PFSK-1 (cell line): ENCODE measurements at regions not wholly inside any gene's neighbourhood (a gene's known extent, or its start where the extent isn't known, plus 50 kb on each side); places are given as distances from the start of the nearest gene placed in this dataset.

Source experiments
- FOXP2 ChIP-seq: optimal IDR thresholded peaks from 2 replicates; pipeline ENCODE3; 2011; ENCODE audit warnings: borderline replicate concordance, control low read depth, inconsistent platforms; ENCODE audit not compliant: insufficient read depth; ENCODE audit errors: extremely low read length, extremely low read depth
- POLR2AphosphoS5 ChIP-seq: IDR thresholded peaks from 2 replicates; pipeline ENCODE4 v1.6.1; 2012; ENCODE audit warnings: low read depth, mild to moderate bottlenecking, control low read depth, low read length, moderate library complexity
- REST ChIP-seq, 2 experiments: IDR thresholded peaks; 2 replicates each; pipeline versions ENCODE4 v1.6.1 to v1.8.0; 2011 to 2012; ENCODE audit warnings: low read depth in 2 of 2, low read length in 2 of 2, control low read depth in 1 of 2, inconsistent platforms in 1 of 2, mild to moderate bottlenecking in 1 of 2, moderate library complexity in 1 of 2; ENCODE audit not compliant: insufficient read depth in 1 of 2
- SIN3A ChIP-seq: IDR thresholded peaks from 2 replicates; pipeline ENCODE4 v1.6.1; 2012; ENCODE audit warnings: mild to moderate bottlenecking, low read length, moderate library complexity, borderline replicate concordance; ENCODE audit not compliant: insufficient read depth
- TAF1 ChIP-seq: IDR thresholded peaks from 2 replicates; pipeline ENCODE4 v1.6.1; 2012; ENCODE audit warnings: low read length, control low read depth, borderline replicate concordance; ENCODE audit not compliant: insufficient read depth

- TF ChIP-seq SIN3A: no peak
- TF ChIP-seq POLR2AphosphoS5: no peak
- TF ChIP-seq TAF1: no peak
- no peak for TF ChIP-seq REST (IDR thresholded peaks at IDR 0.05; ENCODE audit: insufficient read depth in 1 of 2, low read depth in 2 of 2, low read length in 2 of 2)
- no peak for TF ChIP-seq FOXP2
Observed at GRCh38 chr2:118177884-118178283, 89.6 kb downstream of the INSIG2 start.

GRCh38 chr2:118177318-118177717 is 89.0 kb downstream of the INSIG2 start:
- TF ChIP-seq FOXP2 (no peak), SIN3A (no peak), REST (IDR thresholded peaks at IDR 0.05; ENCODE audit: insufficient read depth in 1 of 2, low read depth in 2 of 2, low read length in 2 of 2) (no peak), TAF1 (no peak), POLR2AphosphoS5 (no peak)

GRCh38 chr2:118176601-118177000 is 88.3 kb downstream of the INSIG2 start:
- no peak for TF ChIP-seq TAF1
- no peak for TF ChIP-seq FOXP2
- TF ChIP-seq POLR2AphosphoS5: no peak
- TF ChIP-seq REST (IDR thresholded peaks at IDR 0.05; ENCODE audit: insufficient read depth in 1 of 2, low read depth in 2 of 2, low read length in 2 of 2): no peak
- TF ChIP-seq SIN3A: no peak

GRCh38 chr2:118171546-118171945 is 83.3 kb downstream of the INSIG2 start:
- no peak for TF ChIP-seq POLR2AphosphoS5
- no peak for TF ChIP-seq REST (IDR thresholded peaks at IDR 0.05; ENCODE audit: insufficient read depth in 1 of 2, low read depth in 2 of 2, low read length in 2 of 2)
- TF ChIP-seq FOXP2: no peak
- TF ChIP-seq SIN3A: no peak
- no peak for TF ChIP-seq TAF1

GRCh38 chr2:118169359-118170005 is 81.2 kb downstream of the INSIG2 start:
- TF ChIP-seq FOXP2 (no peak), POLR2AphosphoS5 (no peak), TAF1 (no peak), REST (IDR thresholded peaks at IDR 0.05; ENCODE audit: insufficient read depth in 1 of 2, low read depth in 2 of 2, low read length in 2 of 2) (no peak), SIN3A (no peak)
